LNCaP clone FGC (cell line): ENCODE measurements at regions not wholly inside any gene's neighbourhood (a gene's known extent, or its start where the extent isn't known, plus 50 kb on each side); places are given as distances from the start of the nearest gene placed in this dataset.
"Not testable (repeated sequence)": the region's sequence is repeated elsewhere in the genome, so short reads cannot be mapped to it uniquely, and the experiment has no call there.

ENCODE experiments used
- DNase-seq: peaks from one replicate; pipeline ENCODE4 v3.0.0-alpha.2; 2011; ENCODE audit warnings: low read depth
- H3K4me3 ChIP-seq: 2 replicates; pipeline ENCODE4 v1.5.1; 2011; ENCODE audit warnings: mild to moderate bottlenecking, low read depth, low read length, control low read depth
- TF ChIP-seq, protein P1 (sequence below): IDR thresholded peaks from 2 replicates; pipeline ENCODE4 v1.5.1; 2012; ENCODE audit warnings: mild to moderate bottlenecking; ENCODE audit not compliant: control insufficient read depth, insufficient read depth; ENCODE audit errors: extremely low read depth

DNA sequence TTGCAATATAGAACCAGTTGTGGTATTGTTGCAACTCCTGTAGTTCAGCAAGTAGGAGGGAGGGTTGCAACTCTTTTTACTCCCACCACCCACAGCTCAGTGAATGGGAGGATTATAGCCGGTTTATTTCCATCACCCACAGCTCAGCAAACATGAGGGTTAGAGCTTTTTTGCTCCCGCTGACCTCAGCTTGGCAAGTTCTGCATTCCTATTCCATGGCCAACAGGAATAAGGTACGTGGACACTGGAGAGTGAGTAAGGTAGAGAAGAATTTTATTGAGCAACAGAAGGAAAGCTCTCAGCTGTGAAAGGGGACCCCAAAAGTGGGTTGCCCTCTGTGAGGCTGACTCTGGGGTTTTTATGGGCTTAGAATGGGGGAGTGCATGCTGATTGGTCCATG, 167.1 kb upstream of the SMIM30 start:
- no peak for DNase-seq
- TF ChIP-seq, protein P1, sequence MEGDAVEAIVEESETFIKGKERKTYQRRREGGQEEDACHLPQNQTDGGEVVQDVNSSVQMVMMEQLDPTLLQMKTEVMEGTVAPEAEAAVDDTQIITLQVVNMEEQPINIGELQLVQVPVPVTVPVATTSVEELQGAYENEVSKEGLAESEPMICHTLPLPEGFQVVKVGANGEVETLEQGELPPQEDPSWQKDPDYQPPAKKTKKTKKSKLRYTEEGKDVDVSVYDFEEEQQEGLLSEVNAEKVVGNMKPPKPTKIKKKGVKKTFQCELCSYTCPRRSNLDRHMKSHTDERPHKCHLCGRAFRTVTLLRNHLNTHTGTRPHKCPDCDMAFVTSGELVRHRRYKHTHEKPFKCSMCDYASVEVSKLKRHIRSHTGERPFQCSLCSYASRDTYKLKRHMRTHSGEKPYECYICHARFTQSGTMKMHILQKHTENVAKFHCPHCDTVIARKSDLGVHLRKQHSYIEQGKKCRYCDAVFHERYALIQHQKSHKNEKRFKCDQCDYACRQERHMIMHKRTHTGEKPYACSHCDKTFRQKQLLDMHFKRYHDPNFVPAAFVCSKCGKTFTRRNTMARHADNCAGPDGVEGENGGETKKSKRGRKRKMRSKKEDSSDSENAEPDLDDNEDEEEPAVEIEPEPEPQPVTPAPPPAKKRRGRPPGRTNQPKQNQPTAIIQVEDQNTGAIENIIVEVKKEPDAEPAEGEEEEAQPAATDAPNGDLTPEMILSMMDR, result no peak

DNA sequence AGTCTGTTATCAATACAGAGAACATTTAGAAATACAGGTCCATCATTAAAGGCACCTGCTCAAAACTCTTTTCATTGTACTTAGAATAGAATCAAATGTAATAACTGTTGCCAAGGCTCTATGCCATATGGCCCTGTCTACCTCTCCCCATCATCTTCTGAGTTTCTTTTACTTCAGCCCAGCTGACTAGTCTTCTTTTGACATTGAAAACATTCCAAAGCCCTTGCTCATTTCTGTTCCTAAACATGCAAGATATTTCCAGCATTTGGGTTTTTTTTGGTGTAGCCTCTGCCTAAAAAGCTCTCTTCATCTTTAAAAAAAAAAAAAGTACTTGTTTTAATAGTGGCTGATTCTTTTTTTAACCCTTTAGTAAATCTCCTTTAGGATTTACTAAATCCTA, 165.5 kb upstream of the SMIM30 start:
- DNase-seq, result no peak
- no peak overlapping the region for H3K4me3 ChIP-seq
- TF ChIP-seq, protein P1, result no peak

More for the DNA sequence above, 167.1 kb upstream of the SMIM30 start:
- H3K4me3 ChIP-seq, result no peak overlapping the region

DNA sequence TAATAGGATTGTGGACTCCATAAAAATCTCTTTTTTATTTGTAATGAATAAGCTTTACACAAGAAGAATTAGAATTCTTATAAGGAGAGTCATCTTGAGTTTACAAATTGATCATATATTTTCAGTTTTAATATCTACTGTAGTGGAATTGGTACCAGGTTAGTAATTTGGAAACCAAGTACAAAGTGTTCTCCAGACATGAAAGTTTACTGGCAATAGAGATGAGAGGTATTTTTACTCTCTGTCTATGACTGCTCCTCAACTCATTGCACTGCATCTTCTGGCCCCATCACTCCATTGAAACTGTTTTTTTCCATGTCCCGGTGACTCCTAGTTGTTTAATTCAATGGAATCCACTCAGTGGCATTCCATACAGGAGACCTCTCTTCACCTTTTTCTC, 164.5 kb upstream of the SMIM30 start:
- no peak for DNase-seq
- TF ChIP-seq, protein P1, result no peak
- H3K4me3 ChIP-seq, result no peak overlapping the region

DNA sequence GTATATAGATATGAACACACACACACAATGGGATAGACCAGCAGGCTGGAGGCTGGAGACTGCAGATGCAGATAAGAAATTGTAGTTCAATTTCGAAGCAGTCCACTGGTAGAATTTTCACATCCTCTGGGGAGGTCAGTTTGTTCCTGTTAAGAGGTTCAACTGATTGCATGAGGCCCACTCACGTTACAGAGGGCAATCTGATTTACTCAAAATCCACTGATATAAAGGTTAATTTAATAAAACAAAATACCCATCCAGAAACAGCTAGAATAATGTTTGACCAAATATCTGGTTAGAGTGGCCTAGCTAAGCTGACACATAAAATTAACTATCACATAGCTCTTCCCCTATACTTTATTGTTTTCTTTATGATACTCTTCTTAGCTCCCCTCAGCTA, 162.9 kb upstream of the SMIM30 start:
- TF ChIP-seq, protein P1, result no peak
- no peak overlapping the region for H3K4me3 ChIP-seq
- no peak for DNase-seq

DNA sequence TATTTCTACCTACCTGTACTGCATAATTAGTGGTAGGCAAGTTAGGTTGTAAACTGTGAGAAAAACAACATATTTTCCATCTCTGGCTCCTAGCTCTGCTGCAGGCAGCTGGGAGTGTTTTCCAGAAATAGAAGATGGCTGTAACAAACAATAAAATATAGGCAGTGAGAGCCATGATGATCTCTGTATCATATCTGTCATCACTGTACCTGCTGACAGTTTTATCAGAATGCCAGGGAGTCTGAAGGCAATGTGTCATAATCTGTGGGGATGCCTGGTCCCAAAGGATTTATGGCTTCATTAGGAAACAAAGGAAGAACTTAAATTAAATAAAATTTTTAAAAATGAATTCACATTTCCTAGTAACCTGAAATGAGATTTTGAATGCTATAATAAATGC, 160.9 kb upstream of the SMIM30 start:
- DNase-seq, result no peak
- H3K4me3 ChIP-seq, result no peak overlapping the region
- TF ChIP-seq, protein P1, result no peak

DNA sequence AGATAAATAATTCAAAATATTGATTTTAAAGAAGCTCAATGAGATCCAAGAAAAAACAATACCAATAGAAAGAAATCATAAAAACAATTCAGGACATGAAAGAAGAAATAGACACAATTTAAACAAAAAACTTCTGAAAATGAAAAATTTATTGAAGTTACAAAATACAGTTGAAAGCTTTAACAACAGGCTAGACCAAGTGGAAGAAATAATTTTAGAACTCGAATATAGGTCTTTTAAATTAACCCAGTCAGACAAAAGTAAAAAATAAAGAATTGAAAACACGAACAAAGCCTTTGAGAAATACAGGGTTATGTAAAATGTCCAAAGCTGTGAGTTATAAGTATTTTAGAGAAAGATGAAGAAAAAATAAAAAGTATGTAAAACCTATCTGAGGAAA, 152.4 kb upstream of the SMIM30 start:
- TF ChIP-seq, protein P1, result no peak
- no peak overlapping the region for H3K4me3 ChIP-seq
- no peak for DNase-seq

DNA sequence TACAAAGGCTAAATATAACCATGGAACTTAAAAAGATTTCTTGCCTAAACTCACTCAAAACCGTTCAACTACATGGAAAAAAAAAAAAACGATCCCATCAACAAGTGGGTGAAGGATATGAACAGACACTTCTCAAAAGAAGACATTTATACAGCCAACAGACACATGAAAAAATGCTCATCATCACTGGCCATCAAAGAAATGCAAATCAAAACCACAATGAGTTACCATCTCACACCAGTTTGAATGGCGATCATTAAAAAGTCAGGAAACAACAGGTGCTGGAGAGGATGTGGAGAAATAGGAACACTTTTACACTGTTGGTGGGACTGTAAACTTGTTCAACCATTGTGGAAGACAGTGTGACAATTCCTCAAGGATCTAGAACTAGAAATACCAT, 151.2 kb upstream of the SMIM30 start:
- DNase-seq, result not testable (repeated sequence)

DNA sequence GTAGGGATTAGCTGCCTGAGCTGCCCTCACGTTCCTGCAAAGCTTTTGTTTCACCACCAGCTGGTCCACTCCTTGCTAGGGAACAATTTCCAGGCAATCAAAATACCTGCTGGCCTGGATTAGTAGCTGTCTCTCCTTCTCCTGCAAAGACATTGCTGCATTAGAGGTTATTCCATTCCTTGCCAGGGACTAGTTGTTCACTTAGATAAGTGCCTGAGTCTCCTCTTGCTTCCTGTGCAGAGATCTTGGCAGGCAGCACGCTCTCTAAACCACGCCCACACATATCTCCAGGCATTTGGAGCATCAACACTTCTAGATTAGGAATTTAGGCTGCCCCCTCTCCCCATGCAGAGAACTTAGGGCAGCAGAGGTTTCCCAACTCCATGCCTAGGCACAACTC, 150.4 kb upstream of the SMIM30 start:
- TF ChIP-seq, protein P1, result no peak
- DNase-seq, result no peak
- no peak overlapping the region for H3K4me3 ChIP-seq

More for the DNA sequence above, 151.2 kb upstream of the SMIM30 start:
- not testable (repeated sequence) for H3K4me3 ChIP-seq
